ENCODE measurements at regions not wholly inside any gene's neighbourhood (a gene's known extent, or its start where the extent isn't known, plus 50 kb on each side); places are given as distances from the start of the nearest gene placed in this dataset.

DNA sequence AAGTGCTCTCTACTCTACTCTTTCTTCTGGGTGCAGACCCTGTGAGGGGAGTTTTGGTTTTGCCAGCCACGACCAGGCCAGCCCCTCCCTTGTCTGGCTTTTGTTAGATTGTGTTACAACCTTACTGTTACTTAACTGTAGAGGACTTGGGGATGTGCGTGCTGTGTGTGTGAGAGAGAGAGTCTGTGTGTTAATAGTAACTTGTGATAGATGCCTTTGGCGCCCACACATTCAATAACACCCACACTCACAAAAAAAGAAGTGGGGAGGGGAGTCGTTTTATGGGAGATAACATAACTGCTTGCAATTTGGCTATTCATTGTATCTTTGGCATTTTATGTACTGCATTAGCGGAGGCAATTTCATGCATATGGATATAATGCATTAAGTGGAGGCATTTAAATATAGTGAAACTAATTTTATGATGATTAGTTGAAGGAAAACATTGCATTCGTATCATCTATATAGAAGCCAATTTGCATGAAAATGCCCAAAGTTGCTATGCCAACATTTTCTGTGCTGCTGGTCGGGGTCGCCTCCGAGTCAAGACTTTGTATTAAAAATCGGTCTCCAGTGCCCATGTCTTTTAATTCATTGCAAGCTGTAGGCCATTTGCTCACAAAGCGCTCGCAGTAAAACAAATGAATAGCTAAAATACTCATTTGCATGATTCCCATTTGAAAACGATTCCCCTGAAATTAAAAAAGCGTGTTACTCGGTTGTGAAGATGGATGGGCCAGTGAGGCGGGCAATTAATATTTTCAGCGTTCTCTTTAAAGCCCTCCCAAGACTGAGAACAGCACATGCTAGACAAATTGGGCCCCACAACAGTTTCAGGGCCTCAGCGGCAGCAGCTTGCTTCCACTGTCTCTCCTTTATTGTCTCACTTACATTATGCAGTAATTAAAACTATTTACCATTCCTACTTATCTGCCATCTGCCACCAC is 158.5 kb upstream of the SMAD3 start:
- no peaks in the 10 kb centered on the region for H3K36me3 ChIP-seq (ENCODE audit: control insufficient read depth, insufficient read depth, low read length)
- no peak overlapping the region for H3K4me3 ChIP-seq (ENCODE audit: low read length)
- H3K9me3 ChIP-seq (ENCODE audit: control insufficient read depth, low read length), result no peaks in the 10 kb centered on the region
- H3K27me3 ChIP-seq (ENCODE audit: control insufficient read depth, insufficient read depth, low read length), result no peaks in the 10 kb centered on the region
- no peak overlapping the region for H3K9ac ChIP-seq (ENCODE audit: low read length)
- H3K4me1 ChIP-seq (ENCODE audit: control insufficient read depth, insufficient read depth, low read length), result peaks cover 14% of the 10 kb centered on the region

GRCh38 chr15:66907826-66908743 is 157.3 kb upstream of the SMAD3 start:
- H3K9ac ChIP-seq (ENCODE audit: low read length), result no peak overlapping the region
- no peaks in the 10 kb centered on the region for H3K9me3 ChIP-seq (ENCODE audit: control insufficient read depth, low read length)
- no peaks in the 10 kb centered on the region for H3K36me3 ChIP-seq (ENCODE audit: control insufficient read depth, insufficient read depth, low read length)
- H3K4me3 ChIP-seq (ENCODE audit: low read length), result no peak overlapping the region
- H3K4me1 ChIP-seq (ENCODE audit: control insufficient read depth, insufficient read depth, low read length), result peaks cover 14% of the 10 kb centered on the region
- H3K27me3 ChIP-seq (ENCODE audit: control insufficient read depth, insufficient read depth, low read length), result no peaks in the 10 kb centered on the region

- Histone ChIP-seq H3K27me3 (ENCODE audit: control insufficient read depth, insufficient read depth, low read length) (no peaks in the 10 kb centered on the region), H3K9me3 (ENCODE audit: control insufficient read depth, low read length) (no peaks in the 10 kb centered on the region), H3K36me3 (ENCODE audit: control insufficient read depth, insufficient read depth, low read length) (no peaks in the 10 kb centered on the region), H3K9ac (ENCODE audit: low read length) (no peak overlapping the region), H3K4me1 (ENCODE audit: control insufficient read depth, insufficient read depth, low read length) (peaks cover 14% of the 10 kb centered on the region), H3K4me3 (ENCODE audit: low read length) (no peak overlapping the region)
These were observed 156.7 kb upstream of the SMAD3 start for GRCh38 chr15:66908744-66909095.

GRCh38 chr15:66909381-66909890 is 156.0 kb upstream of the SMAD3 start:
- Histone ChIP-seq H3K9ac (ENCODE audit: low read length) (no peak overlapping the region), H3K4me1 (ENCODE audit: control insufficient read depth, insufficient read depth, low read length) (peaks cover 14% of the 10 kb centered on the region), H3K27me3 (ENCODE audit: control insufficient read depth, insufficient read depth, low read length) (no peaks in the 10 kb centered on the region), H3K9me3 (ENCODE audit: control insufficient read depth, low read length) (no peaks in the 10 kb centered on the region), H3K4me3 (ENCODE audit: low read length) (no peak overlapping the region), H3K36me3 (ENCODE audit: control insufficient read depth, insufficient read depth, low read length) (no peaks in the 10 kb centered on the region)

DNA sequence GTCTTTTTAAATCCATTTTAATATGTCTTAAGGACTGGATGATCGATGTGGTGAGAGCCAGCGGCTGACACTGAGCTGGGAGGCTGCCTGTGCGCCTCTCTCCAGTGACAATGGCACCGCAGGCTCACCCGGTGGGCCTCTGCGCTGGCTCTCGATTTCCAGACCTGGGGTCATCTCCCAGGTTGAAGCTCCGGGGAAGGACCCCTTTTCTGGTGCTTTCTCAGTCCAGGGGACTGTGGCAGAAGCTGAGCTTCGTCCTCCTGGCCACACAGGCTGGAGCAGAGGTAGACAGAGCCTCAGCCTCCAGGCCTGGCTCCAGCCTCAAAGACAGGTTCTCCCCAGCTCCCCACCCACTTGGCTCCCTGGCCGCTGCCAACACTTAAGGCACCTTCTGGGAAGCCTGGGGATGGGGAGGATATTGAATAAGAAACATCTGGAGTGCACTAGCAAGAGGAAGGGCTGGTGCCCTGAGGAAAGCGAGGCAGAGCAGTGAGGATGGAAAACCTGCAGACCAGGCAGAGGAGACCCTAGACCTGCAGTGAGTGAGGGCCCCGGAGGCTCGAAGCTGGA is 154.2 kb upstream of the SMAD3 start:
- H3K27me3 ChIP-seq (ENCODE audit: control insufficient read depth, insufficient read depth, low read length), result no peaks in the 10 kb centered on the region
- H3K36me3 ChIP-seq (ENCODE audit: control insufficient read depth, insufficient read depth, low read length), result no peaks in the 10 kb centered on the region
- peaks cover 14% of the 10 kb centered on the region for H3K4me1 ChIP-seq (ENCODE audit: control insufficient read depth, insufficient read depth, low read length)
- no peak overlapping the region for H3K4me3 ChIP-seq (ENCODE audit: low read length)
- H3K9ac ChIP-seq (ENCODE audit: low read length), result no peak overlapping the region
- H3K9me3 ChIP-seq (ENCODE audit: control insufficient read depth, low read length), result no peaks in the 10 kb centered on the region

GRCh38 chr15:66912001-66912400 is 153.4 kb upstream of the SMAD3 start:
- no peaks in the 10 kb centered on the region for H3K36me3 ChIP-seq (ENCODE audit: control insufficient read depth, insufficient read depth, low read length)
- H3K4me3 ChIP-seq (ENCODE audit: low read length), result no peak overlapping the region
- no peak overlapping the region for H3K9ac ChIP-seq (ENCODE audit: low read length)
- H3K4me1 ChIP-seq (ENCODE audit: control insufficient read depth, insufficient read depth, low read length), result peaks cover 14% of the 10 kb centered on the region
- H3K27me3 ChIP-seq (ENCODE audit: control insufficient read depth, insufficient read depth, low read length), result no peaks in the 10 kb centered on the region
- no peaks in the 10 kb centered on the region for H3K9me3 ChIP-seq (ENCODE audit: control insufficient read depth, low read length)

DNA sequence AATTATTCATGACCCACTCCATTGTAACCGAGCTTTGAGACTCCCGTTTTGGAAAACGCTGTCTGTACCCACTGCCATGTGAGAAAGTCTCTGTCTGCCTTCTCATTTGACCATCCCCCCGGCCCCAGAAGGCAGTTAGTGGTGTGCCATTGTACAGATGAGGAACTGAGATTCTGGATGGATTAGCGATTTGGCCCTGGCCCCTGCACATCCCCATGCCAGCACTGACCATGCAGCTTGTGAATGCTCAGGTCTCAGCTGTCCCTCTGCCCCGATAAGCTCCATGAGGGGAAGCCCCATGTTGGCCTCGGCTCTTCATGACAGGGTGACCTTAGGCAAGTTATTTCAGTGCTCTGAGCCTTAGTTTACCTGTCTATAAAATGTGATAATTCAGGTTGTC is 153.0 kb upstream of the SMAD3 start:
- no peaks in the 10 kb centered on the region for H3K27me3 ChIP-seq (ENCODE audit: control insufficient read depth, insufficient read depth, low read length)
- H3K4me1 ChIP-seq (ENCODE audit: control insufficient read depth, insufficient read depth, low read length), result peaks cover 14% of the 10 kb centered on the region
- H3K9me3 ChIP-seq (ENCODE audit: control insufficient read depth, low read length), result no peaks in the 10 kb centered on the region
- no peak overlapping the region for H3K9ac ChIP-seq (ENCODE audit: low read length)
- H3K4me3 ChIP-seq (ENCODE audit: low read length), result no peak overlapping the region
- H3K36me3 ChIP-seq (ENCODE audit: control insufficient read depth, insufficient read depth, low read length), result no peaks in the 10 kb centered on the region

GRCh38 chr15:66917904-66918448 is 147.4 kb upstream of the SMAD3 start:
- Histone ChIP-seq H3K9ac (ENCODE audit: low read length) (no peak overlapping the region), H3K9me3 (ENCODE audit: control insufficient read depth, low read length) (no peaks in the 10 kb centered on the region), H3K4me3 (ENCODE audit: low read length) (no peak overlapping the region), H3K4me1 (ENCODE audit: control insufficient read depth, insufficient read depth, low read length) (peaks cover 8% of the 10 kb centered on the region), H3K27me3 (ENCODE audit: control insufficient read depth, insufficient read depth, low read length) (no peaks in the 10 kb centered on the region), H3K36me3 (ENCODE audit: control insufficient read depth, insufficient read depth, low read length) (no peaks in the 10 kb centered on the region)

DNA sequence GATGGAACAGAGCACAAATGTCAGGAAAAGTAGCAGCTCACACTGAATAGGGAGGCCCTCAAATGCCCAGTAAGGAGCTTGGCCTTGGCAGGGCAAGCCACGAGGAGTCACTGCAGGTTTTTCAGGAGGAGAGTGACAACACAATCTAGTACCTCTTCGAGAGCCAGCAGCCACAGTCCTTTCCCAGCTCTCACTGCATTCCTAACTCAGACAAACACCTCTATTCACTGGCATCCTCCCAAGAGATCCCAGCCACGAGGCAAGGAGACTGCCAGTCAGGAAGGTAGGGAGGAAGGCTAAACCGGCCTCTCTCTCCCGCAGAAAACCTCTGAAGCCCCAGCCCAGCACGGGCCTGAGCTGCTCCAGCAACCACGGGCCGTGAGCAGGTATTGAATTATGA is 146.0 kb upstream of the SMAD3 start:
- Histone ChIP-seq H3K36me3 (ENCODE audit: control insufficient read depth, insufficient read depth, low read length) (no peaks in the 10 kb centered on the region), H3K9me3 (ENCODE audit: control insufficient read depth, low read length) (no peaks in the 10 kb centered on the region), H3K4me1 (ENCODE audit: control insufficient read depth, insufficient read depth, low read length) (peaks cover 12% of the 10 kb centered on the region), H3K27me3 (ENCODE audit: control insufficient read depth, insufficient read depth, low read length) (no peaks in the 10 kb centered on the region), H3K4me3 (ENCODE audit: low read length) (no peak overlapping the region), H3K9ac (ENCODE audit: low read length) (no peak overlapping the region)

- H3K9me3 ChIP-seq (ENCODE audit: control insufficient read depth, low read length), result no peaks in the 10 kb centered on the region
- no peaks in the 10 kb centered on the region for H3K27me3 ChIP-seq (ENCODE audit: control insufficient read depth, insufficient read depth, low read length)
- H3K36me3 ChIP-seq (ENCODE audit: control insufficient read depth, insufficient read depth, low read length), result no peaks in the 10 kb centered on the region
- no peak overlapping the region for H3K9ac ChIP-seq (ENCODE audit: low read length)
- no peak overlapping the region for H3K4me3 ChIP-seq (ENCODE audit: low read length)
- peaks cover 12% of the 10 kb centered on the region for H3K4me1 ChIP-seq (ENCODE audit: control insufficient read depth, insufficient read depth, low read length)
These were observed 144.0 kb upstream of the SMAD3 start for GRCh38 chr15:66921319-66921915.

GRCh38 chr15:66922608-66923007 is 142.8 kb upstream of the SMAD3 start:
- Histone ChIP-seq H3K9me3 (ENCODE audit: control insufficient read depth, low read length) (no peaks in the 10 kb centered on the region), H3K4me1 (ENCODE audit: control insufficient read depth, insufficient read depth, low read length) (peaks cover 12% of the 10 kb centered on the region)

More at GRCh38 chr15:66922608-66923007, 142.8 kb upstream of the SMAD3 start:
- H3K36me3 ChIP-seq (ENCODE audit: control insufficient read depth, insufficient read depth, low read length), result no peaks in the 10 kb centered on the region
- H3K4me3 ChIP-seq (ENCODE audit: low read length), result no peak overlapping the region
- H3K27me3 ChIP-seq (ENCODE audit: control insufficient read depth, insufficient read depth, low read length), result no peaks in the 10 kb centered on the region
- no peak overlapping the region for H3K9ac ChIP-seq (ENCODE audit: low read length)

Data from mucosa of stomach (tissue), 1 donor.